HG03342 (cell line): ENCODE measurements at regions not wholly inside any gene's neighbourhood (a gene's known extent, or its start where the extent isn't known, plus 50 kb on each side); places are given as distances from the start of the nearest gene placed in this dataset.

Source experiments
- ATAC-seq: cut with Tn5 transposase; IDR thresholded peaks from one replicate; pipeline ENCODE4 v1.9.1; 2021; ENCODE audit warnings: mild to moderate bottlenecking, moderate library complexity; ENCODE audit not compliant: unreplicated experiment

DNA sequence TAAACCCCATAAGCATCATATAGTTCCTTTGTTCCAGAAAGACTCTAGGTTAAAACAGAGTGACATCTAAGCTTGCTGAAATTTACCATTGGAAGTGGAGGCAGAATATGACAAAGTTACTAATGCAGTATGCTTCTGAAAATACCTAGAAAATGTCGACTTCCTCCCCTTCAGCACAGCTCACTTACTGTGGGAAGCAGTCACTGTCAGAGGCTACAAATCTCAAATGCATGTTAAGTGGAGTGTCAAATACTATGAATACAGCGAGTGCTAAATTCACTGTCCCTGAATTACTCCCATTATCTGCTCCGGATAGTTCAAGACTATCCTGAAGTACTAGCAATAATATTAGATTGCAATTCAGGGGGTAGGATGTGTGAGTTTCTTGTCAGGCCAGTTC lies 1454.6 kb downstream of the AACS start:
- no peak for ATAC-seq

DNA sequence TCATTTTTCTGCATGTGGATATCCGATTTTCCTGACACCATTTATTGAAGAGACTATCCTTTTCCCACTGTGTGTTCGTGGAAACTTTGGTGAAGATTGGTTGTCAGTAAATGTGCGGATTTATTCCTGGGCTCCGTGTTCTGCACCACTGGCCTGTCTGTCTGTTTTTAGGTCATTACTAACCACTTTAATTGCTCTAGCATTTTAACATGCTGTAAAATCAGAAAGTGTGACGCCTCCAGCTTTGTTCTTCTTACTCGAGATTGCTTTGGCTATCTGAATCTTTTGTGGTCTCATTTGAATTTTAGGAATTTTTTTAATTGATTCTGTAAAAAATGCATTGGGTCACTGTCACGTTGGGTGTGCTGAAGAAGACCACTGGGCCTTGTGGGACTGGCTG lies 1458.7 kb downstream of the AACS start:
- ATAC-seq: no peak

DNA sequence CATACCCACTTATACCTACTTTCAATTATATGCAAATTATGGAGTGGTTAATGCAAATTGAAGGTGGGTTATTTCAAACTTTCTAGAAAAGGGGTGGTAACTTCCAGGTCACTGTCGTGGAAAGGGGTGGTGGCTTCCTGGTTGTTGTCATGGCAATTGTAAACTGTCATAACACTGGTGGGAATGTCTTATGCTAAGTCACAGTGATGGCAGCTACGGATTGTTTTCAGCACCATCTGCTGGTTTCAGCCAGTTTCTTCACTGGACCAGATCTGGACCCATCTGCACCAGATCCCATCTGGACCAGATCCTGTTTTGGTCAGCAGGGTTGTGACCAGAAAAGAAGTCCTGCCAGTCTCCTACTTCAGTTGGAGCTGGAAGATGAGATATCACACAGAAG lies 1469.3 kb downstream of the AACS start:
- ATAC-seq: no peak

- no peak for ATAC-seq
Measured at GRCh38 chr12:126534942-126535341, 1469.7 kb downstream of the AACS start.

GRCh38 chr12:126535971-126536370 lies 1470.7 kb downstream of the AACS start:
- ATAC-seq: no peak

DNA sequence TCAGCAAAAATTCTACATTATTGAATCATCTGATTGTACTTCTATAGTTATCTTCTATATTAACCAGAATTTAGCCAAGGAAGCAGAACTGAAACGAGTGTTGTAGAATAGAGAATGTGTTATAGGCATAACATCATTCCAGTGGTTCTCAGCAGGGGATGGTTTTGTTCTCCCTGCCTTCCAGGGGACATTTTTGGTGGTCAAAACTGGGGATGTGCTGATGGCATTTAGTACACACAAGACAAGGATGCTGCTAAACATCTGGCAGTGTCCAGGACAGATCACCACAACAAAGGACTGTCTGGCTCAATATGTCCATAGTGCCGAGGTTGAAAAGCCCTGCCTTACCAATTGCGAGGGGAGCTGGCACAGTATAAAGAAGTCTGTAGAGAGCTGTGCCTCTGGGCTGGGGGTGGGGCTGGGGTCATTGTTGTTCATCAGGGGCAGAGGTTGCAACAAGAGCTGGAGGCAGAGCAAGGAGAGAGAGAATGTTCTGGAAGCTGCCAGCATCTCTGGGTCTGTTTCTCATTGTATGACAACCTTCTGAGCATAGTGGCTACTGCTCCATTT lies 1472.8 kb downstream of the AACS start:
- ATAC-seq: no peak

DNA sequence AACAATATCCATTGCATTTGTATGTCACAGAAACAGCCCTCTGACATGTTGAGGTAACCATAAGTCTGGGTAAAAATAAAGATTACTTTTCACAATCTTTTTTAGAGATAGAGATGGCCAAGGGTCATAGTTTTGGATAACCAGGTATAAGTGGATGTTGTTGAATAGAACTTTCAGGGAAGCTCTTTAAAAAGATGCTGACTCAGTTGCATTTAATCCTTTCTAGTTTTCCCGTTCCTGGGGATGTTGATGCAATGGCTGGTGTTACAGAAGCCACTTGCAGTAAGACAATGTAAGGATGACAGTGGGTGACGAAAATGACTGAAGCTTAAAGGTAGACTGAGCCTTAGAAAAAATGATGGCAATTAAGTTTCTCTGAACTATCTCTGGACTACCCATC lies 1473.7 kb downstream of the AACS start:
- no peak for ATAC-seq

DNA sequence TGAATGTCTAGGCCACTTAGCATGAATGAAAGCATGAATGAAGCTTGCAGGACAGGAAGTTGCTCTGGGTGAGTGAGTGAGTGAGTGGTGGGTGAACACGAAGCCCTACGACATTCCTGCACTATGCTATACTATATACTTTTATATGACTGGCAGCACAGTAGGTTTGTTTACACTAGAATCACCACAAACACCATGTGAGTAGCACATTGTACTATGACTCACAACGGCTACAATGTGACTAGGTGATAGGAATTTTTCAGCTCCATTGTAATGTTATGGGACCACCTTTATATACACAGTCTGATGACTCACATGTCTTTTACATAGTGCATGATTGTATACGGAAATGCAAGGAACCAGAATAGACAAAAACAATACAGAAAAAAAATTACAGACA lies 1480.2 kb downstream of the AACS start:
- no peak for ATAC-seq

- ATAC-seq: no peak
Measured at GRCh38 chr12:126547905-126548304, 1482.7 kb downstream of the AACS start.

GRCh38 chr12:126551869-126552268 lies 1486.6 kb downstream of the AACS start:
- no peak for ATAC-seq

DNA sequence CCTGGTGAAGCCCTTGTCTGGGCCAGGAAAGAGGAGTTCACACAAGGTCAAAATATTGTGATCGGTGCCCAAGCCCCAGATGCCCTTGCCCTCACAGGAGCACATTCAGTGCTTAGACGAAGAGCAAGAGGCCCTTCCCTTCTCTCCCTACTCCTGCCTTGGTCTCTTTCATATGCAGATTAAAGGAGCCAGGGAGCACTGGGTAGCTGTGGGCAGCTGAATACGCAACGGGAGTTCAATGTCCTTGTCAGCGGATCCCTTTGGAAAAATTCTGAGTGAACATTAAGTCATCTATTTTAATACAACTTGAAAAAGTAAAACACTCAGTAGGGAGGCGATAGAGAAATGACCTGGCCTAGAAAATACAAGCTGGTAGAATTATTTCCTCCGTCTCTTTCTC lies 1489.4 kb downstream of the AACS start:
- ATAC-seq: no peak

DNA sequence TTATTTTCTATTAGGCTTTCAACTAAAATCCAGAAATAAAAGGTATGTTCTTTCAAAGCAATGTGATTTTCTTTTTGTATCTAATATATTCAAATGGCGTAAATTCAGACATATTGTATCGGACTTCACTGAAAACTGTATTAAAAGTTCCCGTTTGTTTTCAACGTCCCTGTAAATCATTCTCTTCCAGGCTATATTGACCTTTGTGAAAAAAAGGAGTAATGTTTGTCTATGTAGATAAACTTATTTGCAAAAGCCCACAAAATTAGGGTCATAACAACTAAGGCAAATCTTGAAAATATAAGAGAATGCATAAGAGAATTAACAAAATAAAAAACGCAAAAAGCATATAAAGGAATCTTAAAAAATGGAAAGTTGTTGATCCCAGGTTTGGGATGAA lies 1492.4 kb downstream of the AACS start:
- no peak for ATAC-seq

GRCh38 chr12:126558219-126558618 lies 1493.0 kb downstream of the AACS start:
- no peak for ATAC-seq

GRCh38 chr12:126558810-126559209 lies 1493.6 kb downstream of the AACS start:
- ATAC-seq: no peak

GRCh38 chr12:126567016-126567415 lies 1501.8 kb downstream of the AACS start:
- no peak for ATAC-seq

DNA sequence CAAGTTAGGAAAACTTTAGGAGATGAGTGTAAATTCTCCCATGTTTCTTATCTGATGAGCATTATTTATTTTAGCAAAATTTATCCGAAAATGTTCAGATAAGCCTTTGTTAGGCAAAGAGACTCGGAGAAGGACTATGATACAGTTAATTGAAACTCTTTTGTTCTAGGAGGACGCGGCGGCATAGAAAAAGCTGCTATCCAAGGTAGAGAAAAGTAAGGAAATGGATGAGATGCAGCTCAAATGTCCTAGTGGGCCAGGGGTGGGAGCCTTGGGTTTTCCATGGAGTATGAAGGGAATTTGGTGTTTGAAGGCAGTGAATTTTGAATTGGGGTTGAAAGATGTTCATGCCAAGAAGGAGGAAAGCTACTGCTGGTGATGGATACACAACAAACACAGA lies 1504.5 kb downstream of the AACS start:
- no peak for ATAC-seq

- ATAC-seq: no peak
Measured at GRCh38 chr12:126570566-126570965, 1505.3 kb downstream of the AACS start.

- no peak for ATAC-seq
Measured at GRCh38 chr12:126572170-126572569, 1506.9 kb downstream of the AACS start.

- ATAC-seq: no peak
Measured at GRCh38 chr12:126581655-126582054, 1516.4 kb downstream of the AACS start.

GRCh38 chr12:126582231-126582630 lies 1517.0 kb downstream of the AACS start:
- no peak for ATAC-seq

- ATAC-seq: no peak
Measured at GRCh38 chr12:126588586-126589249, 1523.5 kb downstream of the AACS start.

GRCh38 chr12:126591533-126591932 lies 1526.3 kb downstream of the AACS start:
- no peak for ATAC-seq
